Left forelimb (tissue), 1 donor: ENCODE measurements at regions not wholly inside any gene's neighbourhood (a gene's known extent, or its start where the extent isn't known, plus 50 kb on each side); places are given as distances from the start of the nearest gene placed in this dataset.

Source experiments
- DNase-seq: peaks from one replicate; pipeline ENCODE4 v3.0.0-alpha.2; 2018; ENCODE audit warnings: low spot score

DNA sequence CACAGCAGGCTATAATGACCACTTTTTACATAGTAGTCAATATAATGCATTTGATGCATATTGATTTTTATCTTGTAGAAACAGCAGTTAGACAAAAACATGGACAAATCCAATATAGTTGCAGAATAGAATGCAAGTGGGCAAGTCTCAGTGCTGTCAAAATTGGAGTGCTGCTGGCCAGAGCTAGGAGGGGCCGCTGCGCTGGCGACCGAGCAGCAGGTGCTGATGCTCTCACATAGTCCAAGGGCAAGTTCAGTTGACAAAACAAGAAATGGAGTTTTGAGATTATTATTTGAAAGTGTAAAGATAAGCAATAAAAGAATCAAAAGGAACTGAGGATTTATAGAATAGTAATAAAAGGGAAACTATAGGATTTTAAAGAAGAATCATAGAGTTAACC is 60.6 kb upstream of the CDK20 start:
- DNase-seq = no peak

DNA sequence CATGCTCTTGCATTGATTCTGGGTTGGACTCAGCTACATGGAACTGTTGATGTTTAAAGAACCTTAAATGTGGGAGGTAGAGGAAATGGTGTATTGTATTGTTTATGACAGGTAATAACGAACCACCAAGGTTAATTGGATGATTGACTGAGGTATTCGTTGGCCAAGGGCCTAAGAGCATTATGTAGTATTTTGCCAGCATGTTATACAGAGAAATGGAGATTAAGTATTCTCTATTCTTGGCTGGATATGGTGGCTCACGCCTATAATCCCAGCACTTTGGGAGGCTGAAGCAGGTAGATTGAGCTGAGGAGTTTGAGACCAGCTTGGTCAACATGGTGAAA is 59.0 kb upstream of the CDK20 start:
- no peak for DNase-seq

DNA sequence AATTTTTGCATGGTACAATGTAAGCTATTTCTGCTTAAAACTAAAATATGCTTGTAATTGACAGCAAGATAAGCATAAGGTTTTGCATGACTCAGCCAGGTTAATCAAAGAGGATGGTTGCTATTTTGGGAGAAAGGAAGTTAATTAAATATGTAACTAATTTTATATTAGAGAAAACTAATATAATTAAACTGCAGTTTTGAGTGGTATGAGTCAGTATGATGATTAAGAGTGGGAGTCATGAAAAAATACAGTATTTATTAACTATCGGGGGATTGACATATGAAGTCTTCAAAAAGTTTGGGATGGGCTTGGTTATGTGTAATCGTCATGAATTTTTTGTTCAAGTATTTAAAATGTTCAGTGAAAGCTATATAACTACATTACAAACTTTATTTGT is 54.0 kb upstream of the CDK20 start:
- DNase-seq = no peak

DNA sequence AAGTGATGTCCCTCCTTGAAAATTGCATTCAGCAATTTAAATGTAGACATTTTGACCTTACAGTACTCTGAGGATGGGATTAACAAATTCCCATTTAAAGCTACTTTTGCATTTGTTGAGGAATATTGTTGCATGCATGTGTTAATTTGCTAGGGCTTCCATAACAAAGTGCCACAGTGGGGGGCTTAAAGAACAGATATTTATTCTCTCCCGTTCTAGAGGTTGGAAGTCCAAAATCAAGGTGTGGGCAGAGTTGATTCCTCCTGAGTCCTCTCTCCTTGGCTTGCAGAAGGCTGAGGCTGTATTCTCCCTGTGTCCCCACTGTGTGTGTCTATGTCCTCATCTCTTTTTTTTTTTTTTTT is 51.8 kb upstream of the CDK20 start:
- DNase-seq = no peak

DNA sequence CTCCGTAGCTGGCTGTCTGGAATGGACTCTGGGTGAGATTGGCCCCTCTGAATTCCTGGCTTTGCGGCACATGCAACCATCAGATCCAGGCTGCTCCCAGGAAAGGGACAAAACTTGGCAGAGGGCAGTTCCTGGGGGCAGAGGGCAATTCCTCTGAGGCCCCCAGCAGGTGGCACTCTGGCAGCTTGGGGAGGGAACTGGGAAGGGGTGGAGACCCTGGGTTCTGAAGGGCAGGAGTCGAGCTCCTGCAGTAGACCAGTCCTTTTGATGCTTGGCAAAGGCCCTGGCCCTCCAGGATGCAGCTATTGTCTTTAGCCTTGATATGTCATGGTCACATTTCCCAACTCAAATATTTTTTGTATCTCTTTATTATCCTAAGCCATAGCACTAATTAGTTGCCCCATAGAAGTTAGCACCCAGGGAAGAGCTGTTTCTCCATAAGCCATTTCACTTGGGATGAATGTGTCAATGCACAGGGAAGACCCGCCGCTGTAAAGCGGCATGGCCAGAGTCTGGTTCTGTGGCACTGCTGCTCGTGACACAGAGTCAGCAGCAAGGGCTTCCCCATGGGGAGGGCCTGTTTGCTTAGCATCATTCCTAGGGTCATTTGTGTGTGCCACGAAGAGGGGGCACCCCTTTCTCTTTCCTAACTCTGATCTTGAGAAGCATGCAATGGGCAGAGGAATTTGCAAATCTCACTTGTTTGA is 51.2 kb upstream of the CDK20 start:
- DNase-seq = no peak

DNA sequence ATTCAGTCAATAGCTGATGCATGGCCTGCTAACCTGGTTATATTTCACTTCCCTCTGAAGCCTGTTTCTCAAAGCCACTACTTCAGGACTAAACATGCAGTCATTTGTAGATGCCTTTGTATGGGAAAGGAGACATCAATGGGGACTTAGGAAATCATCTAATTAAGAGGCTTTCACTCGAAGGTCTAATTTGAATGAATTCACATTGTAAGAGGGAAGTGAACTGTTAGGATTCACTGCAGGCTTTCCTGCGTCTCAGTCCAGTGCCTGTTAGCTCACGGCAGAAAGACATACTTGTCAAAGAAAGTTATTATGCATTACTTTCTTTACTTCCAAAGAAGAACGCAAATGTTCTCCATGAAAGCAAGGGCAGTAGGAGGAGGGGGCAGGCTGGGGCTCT is 50.6 kb upstream of the CDK20 start:
- no peak for DNase-seq
